ENCODE measurements at regions not wholly inside any gene's neighbourhood (a gene's known extent, or its start where the extent isn't known, plus 50 kb on each side); places are given as distances from the start of the nearest gene placed in this dataset.

- DNase-seq, result no peak
Measured at GRCh38 chr7:1286946-1287645, 54.4 kb downstream of the UNCX start.

DNA sequence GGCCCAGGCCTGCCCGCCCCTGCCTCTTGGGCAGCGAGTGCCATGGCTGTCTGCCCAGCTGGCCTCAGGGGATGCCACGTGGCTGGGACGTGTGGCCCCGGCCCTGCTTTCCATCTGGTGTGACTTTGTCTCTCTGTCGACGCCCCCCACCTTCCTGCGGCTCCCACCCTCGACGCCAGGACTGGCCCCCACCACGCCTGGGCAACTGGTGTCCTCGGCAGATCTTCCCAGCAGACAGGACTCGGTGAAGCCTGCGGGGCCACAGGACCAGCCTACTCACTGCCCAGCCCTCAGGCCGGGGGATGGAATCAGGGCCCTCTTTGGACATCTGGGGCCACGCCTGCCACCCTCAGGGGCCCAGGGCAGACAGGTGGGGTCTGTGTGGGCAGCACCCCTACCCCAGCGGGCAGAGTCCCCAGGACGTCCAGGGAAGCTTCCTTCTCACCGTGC lies 55.1 kb downstream of the UNCX start:
- no peak for DNase-seq

DNA sequence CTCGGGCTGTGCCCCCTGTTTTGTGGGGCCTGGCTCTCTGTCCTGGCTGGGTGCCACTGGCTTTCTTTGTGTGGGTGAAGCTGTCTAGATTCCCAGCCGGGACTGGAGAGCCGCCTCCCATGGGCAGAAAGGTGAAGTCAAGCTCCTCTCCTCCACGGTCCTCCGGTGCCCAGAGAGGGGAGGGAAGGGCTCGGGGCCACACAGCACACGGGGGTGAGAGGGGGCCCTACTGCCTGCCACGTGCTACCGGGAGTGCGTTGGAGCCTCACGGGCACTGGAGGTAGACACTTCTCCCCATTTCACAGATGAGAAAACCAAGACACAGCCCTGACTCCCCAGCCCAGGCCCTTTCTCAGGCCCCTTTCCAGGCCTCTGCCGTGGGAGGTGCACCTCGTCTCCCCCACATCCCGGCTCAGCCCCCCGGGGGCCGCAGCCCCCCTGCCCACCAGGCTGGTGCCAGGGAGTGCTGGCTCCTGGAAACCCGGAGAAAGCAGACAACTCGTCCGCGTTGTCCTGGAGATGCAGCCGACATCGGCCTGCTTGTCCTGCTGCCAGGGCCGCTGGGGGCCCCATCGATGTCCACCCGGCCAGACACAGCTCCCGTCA lies 55.8 kb downstream of the UNCX start:
- DNase-seq, result no peak

DNA sequence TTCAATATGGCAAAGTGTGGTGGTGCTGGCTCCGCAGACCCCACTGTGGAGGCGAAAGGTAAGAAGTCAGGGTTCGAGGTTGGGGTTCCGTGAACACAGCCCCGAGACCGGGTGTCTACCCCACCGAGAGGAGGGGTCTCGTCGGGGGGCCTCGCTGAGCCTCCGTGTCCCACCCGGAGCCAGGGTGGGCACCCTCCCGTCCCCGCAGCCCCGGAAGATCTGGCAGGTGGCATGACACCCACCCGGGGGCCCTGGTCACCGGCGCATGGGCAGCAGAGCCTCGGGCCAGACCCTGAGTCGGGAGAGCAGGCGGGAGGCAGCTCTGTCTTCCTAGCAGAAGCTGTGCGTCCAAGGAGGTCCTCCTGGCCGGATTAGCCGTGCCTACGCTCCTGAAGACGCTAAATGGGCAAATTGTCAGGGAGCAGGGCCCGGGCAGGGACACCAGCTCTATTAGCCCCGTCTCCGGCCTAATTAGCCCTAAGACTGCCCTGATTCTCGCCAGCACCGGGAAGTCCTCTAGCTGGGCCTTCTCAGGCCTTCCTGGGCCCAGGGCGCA lies 56.4 kb downstream of the UNCX start:
- DNase-seq, result no peak

DNA sequence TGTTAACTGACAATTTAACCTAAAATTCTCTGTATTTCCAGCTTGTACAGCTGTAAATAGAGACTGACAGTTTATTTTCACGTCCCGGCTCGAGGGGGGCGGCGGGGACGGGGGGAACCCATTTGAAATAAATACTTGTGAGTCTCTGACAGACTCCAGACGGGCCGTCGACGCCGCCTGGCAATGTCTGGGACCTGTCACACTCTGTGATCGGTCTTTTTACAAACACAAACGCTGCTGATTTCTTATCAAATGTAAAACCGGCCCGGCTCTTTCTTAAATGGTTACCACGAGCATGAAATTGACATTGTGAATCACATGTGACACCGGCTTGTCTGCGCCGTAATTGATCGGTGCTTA lies 57.0 kb downstream of the UNCX start:
- no peak for DNase-seq

DNA sequence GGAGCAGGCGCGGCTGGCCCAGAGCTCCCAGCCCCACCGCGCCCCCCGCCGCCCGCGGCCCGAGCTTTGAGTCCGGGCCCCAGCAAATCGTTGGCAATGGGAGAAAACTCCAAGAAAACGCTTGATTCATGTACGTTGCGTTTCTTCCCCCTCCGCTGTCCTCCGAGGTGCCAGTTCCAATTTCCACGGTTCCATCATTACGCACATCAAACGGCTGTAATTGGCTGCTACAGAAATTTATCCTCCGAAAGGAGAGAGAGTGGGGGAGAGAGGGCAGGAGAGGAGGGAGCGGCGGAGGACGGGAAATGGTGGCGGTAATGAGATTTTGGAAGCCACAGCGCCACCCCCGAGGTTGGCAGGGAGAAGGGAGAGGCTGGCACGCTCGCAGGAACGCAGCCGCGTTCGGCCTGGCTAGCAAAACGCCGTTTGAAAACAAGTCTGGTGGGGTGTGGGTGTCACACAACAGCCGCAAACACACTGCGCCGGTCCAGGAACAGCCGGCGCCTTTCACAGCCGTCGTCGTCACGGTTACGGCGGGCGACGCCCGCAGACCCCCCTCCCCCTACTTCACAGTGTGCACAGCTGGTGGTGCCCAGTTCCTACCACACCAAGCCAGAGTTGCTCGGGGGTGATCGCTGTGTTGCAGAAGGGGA lies 57.5 kb downstream of the UNCX start:
- peak; percentile 15 to 26 for DNase-seq

- DNase-seq, result no peak
Measured at GRCh38 chr7:1290679-1291356, 58.1 kb downstream of the UNCX start.

GRCh38 chr7:1291357-1291689 lies 58.7 kb downstream of the UNCX start:
- DNase-seq, result no peak

DNA sequence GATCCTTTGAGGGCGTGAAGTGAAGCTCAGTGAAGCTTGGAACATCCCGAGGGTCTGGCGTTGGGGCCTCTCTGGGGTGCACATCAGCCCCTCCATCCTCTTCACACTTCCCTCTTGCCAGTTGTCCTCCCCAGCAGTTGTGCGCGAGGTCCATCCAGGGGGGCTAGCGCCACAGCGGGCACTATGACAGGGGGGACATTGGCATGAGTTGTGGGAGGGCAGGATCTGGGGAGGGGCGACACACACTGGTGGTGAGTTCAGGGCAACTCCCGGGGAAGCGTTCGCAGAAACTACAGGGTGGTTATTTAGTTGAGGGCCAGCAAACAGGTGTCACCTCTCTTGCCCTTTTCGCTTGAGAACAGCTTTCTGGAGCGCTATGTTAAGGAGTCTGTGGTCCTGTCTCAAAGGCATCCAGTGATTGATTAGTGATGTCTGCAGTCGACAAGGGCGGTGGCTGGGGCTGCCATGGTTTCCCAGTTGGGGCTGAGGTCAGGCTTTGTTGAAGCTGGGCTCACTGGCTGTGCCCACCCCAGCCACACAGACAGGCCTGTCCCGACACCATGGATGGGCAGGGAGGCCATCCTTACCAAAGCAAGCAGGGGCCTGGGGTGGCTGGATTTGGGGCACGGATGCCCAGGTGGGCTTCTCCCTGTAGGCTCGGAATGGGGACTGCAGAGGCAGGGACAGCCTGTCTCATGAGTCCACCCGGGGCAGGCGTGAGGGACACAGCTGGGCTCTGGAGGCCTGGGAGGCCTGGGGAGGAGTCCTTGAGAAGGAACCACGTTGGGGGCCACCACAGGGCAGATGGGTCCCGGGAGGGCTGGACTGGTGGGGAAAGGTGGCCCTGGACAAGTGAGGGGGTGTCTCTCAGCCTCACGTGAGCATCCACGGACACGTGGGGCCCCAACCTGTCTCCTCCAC lies 59.4 kb downstream of the UNCX start:
- no peak for DNase-seq

GRCh38 chr7:1292972-1293830 lies 60.5 kb downstream of the UNCX start:
- no peak for DNase-seq

- no peak for DNase-seq
Measured at GRCh38 chr7:1293950-1294411, 61.3 kb downstream of the UNCX start.

DNA sequence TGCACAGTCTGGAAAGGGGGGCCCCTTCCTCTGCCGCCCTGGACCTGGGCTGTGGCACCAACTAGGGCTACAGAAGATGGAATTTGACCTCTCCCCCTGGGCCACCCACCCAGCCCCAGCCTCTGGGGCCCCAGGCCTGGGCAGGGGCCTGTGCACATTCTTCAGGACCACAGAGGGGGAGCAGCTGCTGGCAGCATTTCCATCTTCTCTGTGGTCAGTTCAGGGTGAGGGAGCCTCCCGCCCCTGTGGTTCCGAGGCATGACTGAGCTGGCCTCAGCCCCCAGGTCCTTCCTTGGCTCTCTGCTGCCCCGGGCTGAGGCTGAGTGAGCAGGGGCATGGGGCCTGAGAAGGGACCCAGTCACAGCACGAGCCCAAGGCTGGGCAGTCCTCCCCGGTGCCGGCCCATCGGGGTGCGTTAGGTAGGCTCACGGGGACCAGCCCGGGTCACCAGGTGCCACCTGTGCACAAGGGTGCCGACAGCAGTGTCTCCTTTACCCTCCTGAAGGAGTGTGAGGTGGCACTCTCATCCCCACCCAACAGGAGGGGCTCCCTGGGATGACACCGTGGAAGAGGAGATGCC lies 63.2 kb downstream of the UNCX start:
- no peak for DNase-seq

DNA sequence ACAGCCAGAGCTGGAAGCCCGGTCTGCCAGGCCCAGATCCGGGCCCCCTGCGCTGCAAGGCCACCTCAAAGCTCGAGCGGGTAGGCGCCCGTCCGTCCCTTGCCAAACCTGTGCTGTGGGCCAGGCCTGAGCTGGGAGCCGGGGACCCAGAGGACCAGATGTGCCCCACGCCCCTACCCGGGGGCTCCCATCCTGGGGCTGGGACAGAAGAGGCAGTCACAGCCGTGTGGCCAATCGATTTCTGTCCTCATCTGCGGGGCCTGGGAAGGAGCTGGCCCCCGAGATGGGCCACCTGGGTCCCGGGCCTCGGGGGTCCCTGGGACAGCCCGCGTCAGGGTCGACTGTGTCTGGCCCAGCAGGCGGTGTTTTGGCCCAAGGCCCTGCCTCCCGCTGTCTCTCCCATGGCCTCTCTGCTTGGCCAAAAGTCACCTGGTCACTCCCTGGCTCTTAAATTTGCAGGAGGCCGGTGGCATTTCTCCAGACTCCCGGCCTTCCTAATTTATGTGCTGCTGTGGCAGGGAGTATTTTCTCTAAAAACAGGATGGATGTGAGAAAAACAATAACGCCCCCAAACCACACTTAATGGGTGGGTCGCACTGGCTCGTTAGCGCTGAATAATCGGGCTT lies 63.8 kb downstream of the UNCX start:
- no peak for DNase-seq

- DNase-seq, result no peak
Measured at GRCh38 chr7:1297017-1297960, 64.6 kb downstream of the UNCX start.

- DNase-seq, result no peak
Measured at GRCh38 chr7:1298051-1298930, 65.6 kb downstream of the UNCX start.

- DNase-seq, result no peak
Measured at GRCh38 chr7:1298931-1299885, 66.5 kb downstream of the UNCX start.

DNA sequence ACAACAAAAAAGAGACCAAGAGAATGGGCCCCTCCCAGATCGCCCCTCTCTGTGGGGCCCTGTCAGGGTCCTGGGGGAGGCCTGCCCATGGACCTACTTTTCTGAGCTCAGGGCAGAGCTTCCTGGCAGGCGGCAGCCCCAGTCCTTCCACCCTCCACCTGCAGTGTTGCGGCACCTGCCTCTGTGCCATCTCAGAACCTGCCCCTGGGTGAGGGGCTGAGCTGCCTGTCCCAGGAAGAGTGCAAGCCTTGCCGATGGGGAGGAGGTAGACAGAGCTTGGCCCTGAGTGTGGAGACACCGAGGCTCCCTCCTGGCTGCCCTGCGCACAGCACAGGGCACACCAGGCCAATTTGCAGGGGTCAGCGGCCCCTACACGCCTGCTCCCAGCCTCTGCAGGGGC lies 67.5 kb downstream of the UNCX start:
- no peak for DNase-seq

Measured in activated CD4-positive, alpha-beta T cell treated with anti-CD3 and anti-CD28 coated beads, Interleukin-2, amount 50 U/mL, for 48 hours (primary cell).